ENCODE measurements at regions not wholly inside any gene's neighbourhood (a gene's known extent, or its start where the extent isn't known, plus 50 kb on each side); places are given as distances from the start of the nearest gene placed in this dataset.
"Not testable (repeated sequence)": the region's sequence is repeated elsewhere in the genome, so short reads cannot be mapped to it uniquely, and the experiment has no call there.

DNA sequence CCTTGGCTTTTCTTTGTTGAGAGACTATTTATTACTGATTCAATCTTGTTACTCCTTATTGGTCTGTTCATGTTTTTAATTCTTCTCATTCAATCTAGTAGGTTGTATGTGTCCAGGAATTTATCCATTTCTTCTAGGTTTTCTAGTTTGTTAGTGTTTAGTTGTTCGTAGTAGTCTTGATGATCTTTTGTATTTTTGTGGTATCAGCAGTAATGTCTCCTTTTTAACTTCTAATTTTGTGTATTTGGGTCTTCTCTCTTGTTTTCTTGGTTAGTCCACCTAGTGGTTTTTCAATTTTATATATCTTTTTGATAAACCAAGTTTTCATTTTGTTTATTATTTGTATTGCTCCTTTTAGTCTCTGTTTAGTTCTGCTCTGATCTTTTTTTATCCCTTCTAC, 546.9 kb upstream of the TPK1 start:
- H3K4me3 ChIP-seq (ENCODE audit: control insufficient read depth, low read depth, low read length): no peak overlapping the region
- DNase-seq (ENCODE audit: low read depth): no peak
- TF ChIP-seq, protein P1, sequence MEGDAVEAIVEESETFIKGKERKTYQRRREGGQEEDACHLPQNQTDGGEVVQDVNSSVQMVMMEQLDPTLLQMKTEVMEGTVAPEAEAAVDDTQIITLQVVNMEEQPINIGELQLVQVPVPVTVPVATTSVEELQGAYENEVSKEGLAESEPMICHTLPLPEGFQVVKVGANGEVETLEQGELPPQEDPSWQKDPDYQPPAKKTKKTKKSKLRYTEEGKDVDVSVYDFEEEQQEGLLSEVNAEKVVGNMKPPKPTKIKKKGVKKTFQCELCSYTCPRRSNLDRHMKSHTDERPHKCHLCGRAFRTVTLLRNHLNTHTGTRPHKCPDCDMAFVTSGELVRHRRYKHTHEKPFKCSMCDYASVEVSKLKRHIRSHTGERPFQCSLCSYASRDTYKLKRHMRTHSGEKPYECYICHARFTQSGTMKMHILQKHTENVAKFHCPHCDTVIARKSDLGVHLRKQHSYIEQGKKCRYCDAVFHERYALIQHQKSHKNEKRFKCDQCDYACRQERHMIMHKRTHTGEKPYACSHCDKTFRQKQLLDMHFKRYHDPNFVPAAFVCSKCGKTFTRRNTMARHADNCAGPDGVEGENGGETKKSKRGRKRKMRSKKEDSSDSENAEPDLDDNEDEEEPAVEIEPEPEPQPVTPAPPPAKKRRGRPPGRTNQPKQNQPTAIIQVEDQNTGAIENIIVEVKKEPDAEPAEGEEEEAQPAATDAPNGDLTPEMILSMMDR (conservative IDR thresholded peaks at IDR 0.05; ENCODE audit: control insufficient read depth, insufficient read depth, low read depth, low read length): no peak

DNA sequence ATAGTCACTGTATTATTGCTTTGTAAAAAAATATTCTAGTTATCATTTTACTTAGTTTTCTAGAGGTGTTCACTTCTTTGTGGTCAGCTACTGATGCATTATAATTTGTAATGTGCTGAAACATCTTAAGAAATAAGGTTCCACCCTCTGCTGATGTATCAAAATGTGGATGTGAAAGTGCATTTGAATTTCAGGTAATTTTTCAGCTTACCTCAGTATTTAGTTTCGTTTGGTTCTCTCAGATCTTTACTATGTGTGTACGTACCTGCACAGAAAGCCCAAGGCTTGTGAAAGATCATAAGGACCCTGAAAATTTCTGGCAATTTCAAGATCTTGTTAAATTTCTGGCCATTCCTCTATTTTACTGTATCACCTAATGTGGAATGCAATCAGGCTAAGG, 542.3 kb upstream of the TPK1 start:
- TF ChIP-seq, protein P1 (conservative IDR thresholded peaks at IDR 0.05; ENCODE audit: control insufficient read depth, insufficient read depth, low read depth, low read length): no peak
- H3K4me3 ChIP-seq (ENCODE audit: control insufficient read depth, low read depth, low read length): no peak overlapping the region
- no peak for DNase-seq (ENCODE audit: low read depth)

DNA sequence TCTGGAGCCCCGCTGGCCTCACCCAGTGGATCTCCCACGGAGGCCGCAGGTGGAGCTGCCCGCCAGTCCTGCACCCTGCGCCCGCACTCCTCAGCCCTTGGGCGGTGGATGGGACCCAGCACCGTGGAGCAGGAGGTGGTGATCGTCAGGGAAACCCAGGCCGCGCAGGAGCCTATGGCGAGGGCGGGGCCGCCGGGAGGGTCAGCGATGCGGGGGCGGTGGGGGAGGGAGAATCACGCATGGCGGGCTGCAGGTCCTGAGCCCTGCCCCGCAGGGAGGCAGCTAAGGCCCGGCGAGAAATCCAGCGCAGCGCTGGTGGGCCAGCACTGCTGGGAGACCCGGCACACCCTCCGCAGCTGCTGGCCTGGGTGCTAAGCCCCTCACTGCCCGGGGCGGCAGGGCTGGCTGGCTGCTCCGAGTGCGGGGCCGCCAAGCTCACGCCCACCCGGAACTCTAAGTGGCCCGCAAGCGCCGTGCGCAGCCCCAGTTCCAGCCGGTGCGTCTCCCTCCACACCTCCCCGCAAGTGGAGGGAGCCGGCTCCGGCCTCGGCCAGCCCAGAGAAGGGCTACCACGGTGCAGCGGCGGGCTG, 524.8 kb upstream of the TPK1 start:
- no peak for DNase-seq (ENCODE audit: low read depth)
- H3K4me3 ChIP-seq (ENCODE audit: control insufficient read depth, low read depth, low read length): no peak overlapping the region
- TF ChIP-seq, protein P1 (conservative IDR thresholded peaks at IDR 0.05; ENCODE audit: control insufficient read depth, insufficient read depth, low read depth, low read length): no peak

DNA sequence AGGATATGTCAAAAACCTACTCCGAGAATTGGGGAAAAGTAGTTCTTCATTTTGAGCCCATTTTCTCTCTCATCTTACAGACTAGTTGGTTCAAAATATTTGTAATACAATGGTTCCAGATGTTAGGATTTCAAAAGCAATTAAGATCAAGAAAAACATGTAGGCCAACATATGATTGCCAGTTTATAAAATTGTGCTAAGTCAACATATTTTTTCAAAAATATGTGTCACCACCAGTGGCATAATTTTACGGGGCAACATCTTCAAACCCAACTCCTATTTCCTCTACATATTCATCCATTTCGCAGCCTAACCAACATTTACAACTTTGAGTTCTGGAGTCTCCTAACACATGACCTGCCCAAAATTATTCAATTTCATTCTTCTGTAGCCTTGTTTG, 514.5 kb upstream of the TPK1 start:
- TF ChIP-seq, protein P1 (conservative IDR thresholded peaks at IDR 0.05; ENCODE audit: control insufficient read depth, insufficient read depth, low read depth, low read length): no peak
- no peak overlapping the region for H3K4me3 ChIP-seq (ENCODE audit: control insufficient read depth, low read depth, low read length)
- DNase-seq (ENCODE audit: low read depth): no peak

DNA sequence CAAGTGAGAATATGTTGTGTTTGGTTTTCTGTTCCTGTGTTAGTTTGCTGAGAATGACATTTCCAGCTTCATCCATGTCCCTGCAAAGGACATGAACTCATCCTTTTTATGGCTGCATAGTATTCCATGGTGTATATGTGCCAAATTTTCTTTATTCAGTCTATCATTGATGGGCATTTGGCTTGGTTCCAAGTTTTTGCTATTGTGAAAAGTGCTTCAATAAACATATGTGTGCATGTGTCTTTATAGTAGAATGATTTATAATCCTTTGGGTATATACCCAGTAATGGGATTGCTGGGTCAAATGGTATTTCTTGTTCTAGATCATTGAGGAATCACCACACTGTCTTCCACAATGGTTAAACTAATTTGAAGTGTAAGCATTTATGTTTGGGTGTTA, 513.6 kb upstream of the TPK1 start:
- H3K4me3 ChIP-seq (ENCODE audit: control insufficient read depth, low read depth, low read length); DNase-seq (ENCODE audit: low read depth): not testable (repeated sequence)

DNA sequence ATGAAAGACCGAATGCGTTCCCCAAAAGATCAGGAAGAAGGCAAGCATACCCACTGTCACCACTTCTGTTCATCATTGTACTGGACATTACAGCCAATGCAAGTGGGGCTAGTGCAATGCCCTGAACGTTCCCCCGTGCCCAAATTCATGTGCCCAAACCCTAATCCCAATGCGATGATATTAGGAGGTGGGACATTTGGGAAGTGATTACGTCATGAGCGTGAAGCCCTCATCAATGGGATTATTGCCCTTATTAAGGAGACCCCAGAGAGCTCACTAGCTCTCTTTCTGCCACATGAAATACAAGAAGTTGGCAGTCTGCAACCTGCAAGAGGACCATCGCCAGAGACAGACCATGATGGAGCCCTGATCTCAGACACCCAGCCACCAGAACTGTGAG, 511.4 kb upstream of the TPK1 start:
- DNase-seq (ENCODE audit: low read depth): no peak
- no peak overlapping the region for H3K4me3 ChIP-seq (ENCODE audit: control insufficient read depth, low read depth, low read length)
- TF ChIP-seq, protein P1 (conservative IDR thresholded peaks at IDR 0.05; ENCODE audit: control insufficient read depth, insufficient read depth, low read depth, low read length): no peak

DNA sequence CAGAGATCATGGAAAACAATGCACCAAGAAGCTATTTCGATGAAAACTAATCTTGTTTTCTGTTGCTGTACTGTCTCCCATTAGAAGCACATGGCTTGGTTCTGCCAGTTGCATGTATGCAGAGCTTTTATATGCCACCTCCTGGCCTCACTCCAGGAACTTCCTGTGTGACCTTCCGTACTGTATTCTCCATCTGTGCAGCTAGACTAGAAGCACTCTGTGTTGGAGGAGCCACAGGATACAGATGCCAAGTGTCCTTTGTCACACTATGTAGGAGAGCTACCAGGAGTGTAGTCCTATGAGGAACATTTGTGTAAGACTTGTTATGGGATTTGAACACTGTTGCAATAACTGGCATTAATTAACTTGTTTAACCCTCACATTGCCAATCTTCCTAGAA, 503.5 kb upstream of the TPK1 start:
- TF ChIP-seq, protein P1 (conservative IDR thresholded peaks at IDR 0.05; ENCODE audit: control insufficient read depth, insufficient read depth, low read depth, low read length): no peak
- no peak overlapping the region for H3K4me3 ChIP-seq (ENCODE audit: control insufficient read depth, low read depth, low read length)
- DNase-seq (ENCODE audit: low read depth): no peak

All from fibroblast of mammary gland (primary cell).